Esophagus (tissue), 2 donors: ENCODE measurements at regions not wholly inside any gene's neighbourhood (a gene's known extent, or its start where the extent isn't known, plus 50 kb on each side); places are given as distances from the start of the nearest gene placed in this dataset.
"Not testable (repeated sequence)": the region's sequence is repeated elsewhere in the genome, so short reads cannot be mapped to it uniquely, and the experiment has no call there.

Experiments
- H3K27ac ChIP-seq, 2 donors: one replicate each; pipeline ENCODE4 v1.5.1; 2013; ENCODE audit warnings: low read depth in 2 of 2, mild to moderate bottlenecking in 2 of 2, inconsistent platforms in 1 of 2, low read length in 1 of 2, moderate library complexity in 1 of 2
- H3K27me3 ChIP-seq, 2 donors: one replicate each; pipeline ENCODE4 v1.6.1; 2013; ENCODE audit warnings: low read length in 2 of 2, control low read depth in 1 of 2, mild to moderate bottlenecking in 1 of 2; ENCODE audit not compliant: insufficient read depth in 2 of 2, control insufficient read depth in 1 of 2
- H3K36me3 ChIP-seq, 2 donors: one replicate each; pipeline ENCODE4 v1.6.1; 2013; ENCODE audit warnings: low read length in 1 of 2; ENCODE audit not compliant: control insufficient read depth in 2 of 2, insufficient read depth in 2 of 2
- H3K4me1 ChIP-seq, 2 donors: one replicate each; pipeline ENCODE4 v1.6.1; 2013; ENCODE audit warnings: low read length in 1 of 2; ENCODE audit not compliant: control insufficient read depth in 2 of 2, insufficient read depth in 2 of 2
- H3K4me3 ChIP-seq, 2 donors: one replicate each; pipeline ENCODE4 v1.5.1; 2013; ENCODE audit warnings: low read length in 2 of 2, mild to moderate bottlenecking in 2 of 2, low read depth in 1 of 2, moderate library complexity in 1 of 2
- H3K9me3 ChIP-seq, 2 donors: one replicate each; pipeline ENCODE4 v1.6.1; 2013; ENCODE audit warnings: mild to moderate bottlenecking in 2 of 2, low read depth in 1 of 2, low read length in 1 of 2, moderate library complexity in 1 of 2; ENCODE audit not compliant: control insufficient read depth in 2 of 2, insufficient read depth in 1 of 2
- WGBS, 2 donors: extraction: QIAGEN DNeasy Blood & Tissue Kit; methylation state at CpG; one replicate each; pipeline ENCODE4 v1.1.7; 2013; 5-methylcytosine and 5-hydroxymethylcytosine counted together
- donor health status: healthy with polysubstance abuse.
- donor health status: Bipolar disorder and iron deficiency.

DNA sequence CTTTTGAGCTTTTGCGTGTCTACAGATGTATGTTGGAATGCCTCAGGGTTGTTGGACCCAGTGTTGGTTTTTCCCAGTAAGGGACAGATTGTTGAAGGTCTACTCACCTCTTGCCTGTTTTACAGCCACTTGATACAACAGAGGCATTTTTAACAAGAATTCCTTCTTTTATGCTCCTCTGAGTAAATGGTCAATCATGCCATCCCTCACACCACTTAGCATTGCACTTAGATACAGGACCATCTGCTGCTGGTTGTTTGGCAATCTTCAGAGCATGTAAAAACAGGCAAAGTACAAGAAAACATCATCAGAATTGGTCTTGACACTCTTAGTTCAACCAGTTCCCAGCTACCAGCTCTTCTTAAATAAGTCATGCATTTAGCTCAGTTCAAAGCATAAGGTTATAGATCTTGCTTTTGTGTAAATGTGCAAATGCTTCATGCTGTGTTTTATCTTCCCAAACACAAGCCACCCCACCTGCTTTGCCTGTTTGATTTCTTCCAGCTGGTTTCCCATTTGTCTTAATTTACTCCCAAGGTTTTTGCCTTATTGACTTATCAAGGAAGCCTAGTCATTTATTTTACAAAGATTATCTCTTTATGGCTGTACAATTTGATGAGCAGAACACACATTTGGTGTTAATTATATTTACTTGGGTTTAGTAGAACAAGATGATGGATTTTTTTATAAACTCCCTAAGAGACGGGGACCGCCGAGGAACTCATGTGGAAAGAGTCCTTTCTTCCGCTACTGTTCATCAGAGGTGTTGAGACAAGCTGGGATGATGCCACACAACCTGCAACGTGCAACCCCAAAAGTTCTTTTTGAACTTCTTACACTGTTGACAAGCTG lies 136.6 kb downstream of the AHR start:
- Histone ChIP-seq H3K27ac (no peak overlapping the region), H3K36me3 (no peaks in the 10 kb centered on the region), H3K4me1 (no peaks in the 10 kb centered on the region), H3K9me3 (no peaks in the 10 kb centered on the region), H3K4me3 (no peak overlapping the region), H3K27me3 (no peaks in the 10 kb centered on the region)
- 86 to 91% methylated on average over 6 of the region's 6 CpGs for WGBS, 2 donors

DNA sequence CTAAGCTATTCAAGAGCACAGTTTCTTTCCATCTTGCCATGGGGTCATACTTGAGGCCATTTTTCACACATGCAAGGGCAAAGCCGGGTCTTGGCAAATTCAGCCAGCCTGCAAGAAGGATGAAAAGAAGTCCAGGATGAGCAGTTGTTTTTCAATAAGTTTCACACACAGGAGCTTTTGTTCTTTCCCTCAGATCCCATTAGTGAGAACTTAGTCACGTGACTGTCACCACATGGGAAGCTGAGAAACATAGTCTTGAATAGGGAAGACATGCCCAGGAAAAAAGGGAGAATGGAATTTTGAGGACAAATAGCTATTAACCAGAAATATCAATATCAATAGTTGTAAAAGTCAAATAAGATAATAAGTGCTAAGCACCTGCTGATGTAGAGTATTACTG lies 137.7 kb downstream of the AHR start:
- Histone ChIP-seq H3K36me3 (no peaks in the 10 kb centered on the region), H3K27ac (no peak overlapping the region), H3K27me3 (no peaks in the 10 kb centered on the region), H3K9me3 (no peaks in the 10 kb centered on the region), H3K4me1 (no peaks in the 10 kb centered on the region), H3K4me3 (no peak overlapping the region)
- WGBS, 2 donors = 60 to 87% methylated on average over 2 of the region's 2 CpGs

DNA sequence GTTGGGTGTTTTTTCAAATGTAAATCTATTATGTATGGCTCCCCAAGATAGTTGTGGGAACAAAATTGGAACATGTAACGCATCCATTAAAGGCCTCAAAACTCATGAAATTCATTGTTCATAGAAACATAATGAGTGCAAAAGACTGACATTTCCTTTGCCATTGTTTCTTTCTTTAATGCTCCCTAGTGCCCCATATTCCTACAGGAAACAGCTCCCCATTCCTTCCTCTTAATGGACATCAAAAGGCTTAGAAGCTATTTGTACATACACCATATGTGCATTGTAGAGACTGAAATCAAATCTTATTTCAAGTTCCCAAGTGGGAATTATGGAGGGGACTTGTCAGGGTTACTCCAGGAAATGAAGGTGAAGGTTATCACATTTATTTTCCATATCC lies 139.1 kb downstream of the AHR start:
- no peaks in the 10 kb centered on the region for H3K27me3 ChIP-seq
- WGBS, 2 donors = 84 to 92% methylated on average over 1 of the region's 1 CpG
- H3K27ac ChIP-seq = no peak overlapping the region
- H3K9me3 ChIP-seq = no peaks in the 10 kb centered on the region
- H3K36me3 ChIP-seq = no peaks in the 10 kb centered on the region
- no peaks in the 10 kb centered on the region for H3K4me1 ChIP-seq
- no peak overlapping the region for H3K4me3 ChIP-seq

DNA sequence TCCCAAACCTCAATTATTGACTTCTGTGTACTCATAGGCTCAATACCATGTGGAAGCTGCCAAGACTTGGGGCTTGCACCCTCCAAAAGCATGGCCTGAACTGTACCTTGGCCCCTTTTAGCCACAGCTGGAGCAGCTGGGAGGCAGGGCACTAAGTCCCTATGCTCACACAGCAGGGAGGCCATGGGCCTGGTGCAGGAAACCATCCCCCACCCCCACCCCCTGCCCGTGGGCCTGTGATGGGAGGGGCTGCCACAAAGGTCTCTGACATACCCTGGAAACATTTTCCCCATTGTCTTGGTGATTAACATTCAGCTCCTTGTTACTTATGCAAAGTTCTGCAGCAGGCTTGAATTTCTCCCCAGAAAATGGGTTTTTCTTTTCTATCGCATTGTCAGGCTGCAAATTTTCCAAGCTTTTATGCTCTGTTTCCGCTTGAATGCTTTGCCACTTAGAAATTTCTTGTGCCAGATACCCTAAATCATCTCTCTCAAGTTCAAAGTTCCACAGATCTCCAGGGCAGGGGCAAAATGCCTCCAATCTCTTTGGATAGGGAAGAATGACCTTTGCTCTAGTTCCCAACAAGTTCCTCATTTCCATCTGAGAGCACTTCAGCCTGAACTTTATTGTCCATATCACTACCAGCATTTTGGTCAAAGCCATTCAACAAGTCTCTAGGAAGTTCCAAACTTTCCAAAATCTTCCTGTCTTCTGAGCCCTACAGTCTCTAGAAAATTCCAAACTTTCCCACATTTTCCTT lies 141.8 kb downstream of the AHR start:
- H3K27ac ChIP-seq, H3K4me1 ChIP-seq, H3K9me3 ChIP-seq, H3K36me3 ChIP-seq, H3K27me3 ChIP-seq, H3K4me3 ChIP-seq: not testable (repeated sequence)
- WGBS, 2 donors = 75 to 80% methylated on average over 3 of the region's 3 CpGs

DNA sequence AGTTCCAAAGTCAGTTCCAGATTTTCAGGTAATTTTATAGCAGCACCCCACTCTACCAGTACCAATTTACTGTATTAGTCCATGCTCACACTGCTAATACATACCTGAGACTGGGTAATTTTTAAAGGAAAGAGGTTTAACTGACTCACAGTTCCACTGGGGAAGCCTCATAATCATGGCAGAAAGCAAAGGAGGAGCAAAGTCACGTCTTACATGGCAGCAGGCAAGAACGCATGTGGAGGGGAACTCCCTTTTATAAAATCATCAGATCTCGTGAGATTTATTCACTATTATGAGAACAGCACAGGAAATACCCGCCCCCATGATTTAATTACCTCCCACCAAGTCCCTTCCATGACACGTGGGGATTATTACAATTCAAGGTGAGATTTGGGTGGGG lies 142.4 kb downstream of the AHR start:
- H3K36me3 ChIP-seq = no peaks in the 10 kb centered on the region
- H3K27ac ChIP-seq = no peak overlapping the region
- 86 to 87% methylated on average over 5 of the region's 5 CpGs for WGBS, 2 donors
- no peaks in the 10 kb centered on the region for H3K4me1 ChIP-seq
- no peak overlapping the region for H3K4me3 ChIP-seq
- no peaks in the 10 kb centered on the region for H3K9me3 ChIP-seq
- H3K27me3 ChIP-seq = no peaks in the 10 kb centered on the region

DNA sequence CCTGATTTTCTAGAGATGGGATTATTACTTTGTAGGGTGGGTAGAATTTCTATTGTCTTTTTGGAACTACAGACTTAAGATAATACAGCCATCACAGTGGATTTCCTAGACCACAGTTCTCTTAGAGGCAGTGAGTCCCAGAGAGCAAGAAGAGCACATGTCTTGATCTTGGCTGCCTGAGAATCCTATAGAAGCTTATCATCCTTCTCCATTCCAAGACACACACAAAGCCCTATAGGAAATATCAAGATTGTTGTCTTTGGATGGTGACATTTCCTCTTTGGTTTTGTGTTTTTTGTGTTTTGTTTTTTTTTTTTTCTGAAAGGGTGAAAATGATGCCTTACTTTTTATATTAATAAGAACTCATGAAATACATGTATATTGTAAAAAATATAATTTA lies 143.1 kb downstream of the AHR start:
- Histone ChIP-seq H3K27ac (no peak overlapping the region), H3K4me1 (no peaks in the 10 kb centered on the region), H3K4me3 (no peak overlapping the region), H3K27me3 (no peaks in the 10 kb centered on the region), H3K36me3 (no peaks in the 10 kb centered on the region), H3K9me3 (no peaks in the 10 kb centered on the region)

DNA sequence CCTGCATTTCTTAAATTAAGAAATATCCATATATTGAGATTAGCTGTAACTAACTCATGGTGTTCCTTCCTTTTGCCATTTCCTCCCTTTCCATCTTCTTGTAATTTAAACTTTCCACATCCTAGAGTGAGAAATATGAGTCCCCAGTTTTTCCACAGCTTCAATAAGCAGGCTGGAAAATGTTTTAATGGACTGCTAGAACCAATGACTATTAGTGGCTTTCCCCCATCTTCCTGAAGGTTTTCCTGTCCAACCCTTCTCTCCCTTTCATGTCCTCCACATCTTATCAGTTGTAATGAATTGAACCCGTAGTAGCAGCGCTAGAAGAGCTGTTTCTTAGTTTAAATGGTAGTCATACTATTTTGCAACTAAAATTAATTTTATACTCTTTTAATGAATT lies 145.7 kb downstream of the AHR start:
- no peaks in the 10 kb centered on the region for H3K9me3 ChIP-seq
- H3K4me3 ChIP-seq = no peak overlapping the region
- H3K27ac ChIP-seq = no peak overlapping the region
- H3K27me3 ChIP-seq = peaks cover 0 to 3% of the 10 kb centered on the region in 2 donors
- no peaks in the 10 kb centered on the region for H3K36me3 ChIP-seq
- WGBS, 2 donors = 78 to 86% methylated on average over 2 of the region's 2 CpGs
- no peaks in the 10 kb centered on the region for H3K4me1 ChIP-seq

DNA sequence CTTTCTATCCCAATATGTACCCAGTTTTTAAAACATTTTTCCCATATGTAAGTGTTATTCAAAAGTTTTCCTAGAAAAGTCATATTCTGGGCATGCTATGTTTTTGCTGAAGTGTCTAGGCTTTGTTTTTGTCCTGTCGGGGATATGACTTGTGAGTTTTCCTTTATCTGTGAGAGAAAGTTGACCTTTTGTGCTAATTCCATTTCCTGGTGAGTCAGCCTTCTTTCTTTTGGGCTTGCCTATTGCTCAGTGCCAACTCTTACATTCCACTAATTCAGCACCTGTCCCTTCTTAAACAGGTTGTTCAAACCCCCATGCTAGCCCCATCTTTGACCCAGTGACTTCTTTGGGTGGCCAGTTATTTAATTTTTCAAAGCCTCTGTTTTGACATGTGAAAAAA lies 146.2 kb downstream of the AHR start:
- H3K36me3 ChIP-seq = no peaks in the 10 kb centered on the region
- no peak overlapping the region for H3K27ac ChIP-seq
- H3K4me3 ChIP-seq = no peak overlapping the region
- H3K4me1 ChIP-seq = no peaks in the 10 kb centered on the region
- no peaks in the 10 kb centered on the region for H3K9me3 ChIP-seq
- 16 to 48% methylated on average over 1 of the region's 1 CpG for WGBS, 2 donors
- H3K27me3 ChIP-seq = peaks cover 0 to 3% of the 10 kb centered on the region in 2 donors

DNA sequence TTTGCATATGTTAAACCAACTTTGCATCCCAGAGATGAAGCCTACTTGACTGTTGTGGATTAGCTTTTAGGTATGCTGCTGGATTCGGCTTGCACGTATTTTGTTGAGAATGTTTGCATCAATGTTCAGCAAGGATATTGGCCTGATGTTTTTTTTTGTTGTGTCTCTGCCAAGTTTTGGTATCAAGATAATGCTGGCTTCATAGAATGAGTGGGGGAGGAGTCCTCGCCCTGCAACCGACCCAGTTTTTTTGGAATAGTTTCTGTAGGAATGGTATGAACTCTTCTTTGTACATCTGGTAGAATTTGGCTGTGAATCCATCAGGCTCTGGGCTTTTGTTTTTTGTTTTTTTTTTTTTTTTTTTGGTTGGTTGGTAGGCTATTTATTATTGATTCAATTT lies 147.9 kb downstream of the AHR start:
- 65 to 69% methylated on average over 4 of the region's 4 CpGs for WGBS, 2 donors
- no peak overlapping the region for H3K27ac ChIP-seq

More for the DNA sequence above, 147.9 kb downstream of the AHR start:
- H3K27me3 ChIP-seq = peaks cover 0 to 3% of the 10 kb centered on the region in 2 donors
- H3K4me1 ChIP-seq = no peaks in the 10 kb centered on the region
- H3K36me3 ChIP-seq = no peaks in the 10 kb centered on the region
- H3K4me3 ChIP-seq = no peak overlapping the region
- no peaks in the 10 kb centered on the region for H3K9me3 ChIP-seq
